IPS-15b (cell line): ENCODE measurements at regions not wholly inside any gene's neighbourhood (a gene's known extent, or its start where the extent isn't known, plus 50 kb on each side); places are given as distances from the start of the nearest gene placed in this dataset.

Source experiments
- H3K27me3 ChIP-seq: one replicate; pipeline ENCODE4 v1.6.1; 2013; ENCODE audit warnings: low read length; ENCODE audit not compliant: control insufficient read depth, insufficient read depth
- H3K36me3 ChIP-seq: one replicate; pipeline ENCODE4 v1.6.1; 2013; ENCODE audit warnings: low read length; ENCODE audit not compliant: control insufficient read depth, insufficient read depth
- H3K4me1 ChIP-seq: one replicate; pipeline ENCODE4 v1.6.1; 2013; ENCODE audit warnings: mild to moderate bottlenecking, low read length; ENCODE audit not compliant: control insufficient read depth, insufficient read depth
- H3K4me3 ChIP-seq: one replicate; pipeline ENCODE4 v1.5.1; 2013; ENCODE audit warnings: low read depth, low read length
- H3K9ac ChIP-seq: one replicate; pipeline ENCODE4 v1.6.1; 2013; ENCODE audit warnings: low read depth, mild to moderate bottlenecking, low read length
- H3K9me3 ChIP-seq: one replicate; pipeline ENCODE4 v1.6.1; 2013; ENCODE audit warnings: mild to moderate bottlenecking, low read length; ENCODE audit not compliant: control insufficient read depth, insufficient read depth

GRCh38 chr13:62085337-62086229 lies 669.9 kb upstream of the PCDH20 start:
- Histone ChIP-seq H3K27me3 (no peaks in the 10 kb centered on the region), H3K4me3 (no peak overlapping the region), H3K36me3 (no peaks in the 10 kb centered on the region), H3K4me1 (peaks cover 10% of the 10 kb centered on the region), H3K9me3 (no peaks in the 10 kb centered on the region), H3K9ac (no peak overlapping the region)

DNA sequence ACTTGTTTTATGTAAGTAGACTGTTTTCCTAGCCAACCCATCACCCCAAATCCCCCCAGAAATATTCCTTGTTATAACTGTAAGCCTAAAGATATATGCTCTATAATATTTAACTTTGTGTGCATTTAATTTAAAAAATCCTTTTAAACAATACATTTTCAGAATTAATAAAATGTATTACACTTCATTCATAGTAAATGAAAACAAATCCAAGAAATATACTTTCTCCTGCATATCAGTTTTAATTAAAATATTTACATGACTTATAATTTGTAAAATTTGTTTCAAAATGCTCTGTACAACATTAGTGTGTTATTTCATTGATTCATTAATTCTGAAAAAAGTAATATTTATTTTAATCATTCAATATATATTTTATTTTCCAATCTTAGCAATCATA lies 669.1 kb upstream of the PCDH20 start:
- H3K27me3 ChIP-seq = no peaks in the 10 kb centered on the region
- peaks cover 10% of the 10 kb centered on the region for H3K4me1 ChIP-seq
- H3K4me3 ChIP-seq = no peak overlapping the region
- no peaks in the 10 kb centered on the region for H3K36me3 ChIP-seq
- H3K9me3 ChIP-seq = no peaks in the 10 kb centered on the region
- H3K9ac ChIP-seq = no peak overlapping the region

GRCh38 chr13:62067821-62068220 lies 652.2 kb upstream of the PCDH20 start:
- Histone ChIP-seq H3K36me3 (no peaks in the 10 kb centered on the region), H3K4me3 (no peak overlapping the region), H3K27me3 (no peaks in the 10 kb centered on the region), H3K9me3 (no peaks in the 10 kb centered on the region), H3K9ac (no peak overlapping the region), H3K4me1 (no peaks in the 10 kb centered on the region)

DNA sequence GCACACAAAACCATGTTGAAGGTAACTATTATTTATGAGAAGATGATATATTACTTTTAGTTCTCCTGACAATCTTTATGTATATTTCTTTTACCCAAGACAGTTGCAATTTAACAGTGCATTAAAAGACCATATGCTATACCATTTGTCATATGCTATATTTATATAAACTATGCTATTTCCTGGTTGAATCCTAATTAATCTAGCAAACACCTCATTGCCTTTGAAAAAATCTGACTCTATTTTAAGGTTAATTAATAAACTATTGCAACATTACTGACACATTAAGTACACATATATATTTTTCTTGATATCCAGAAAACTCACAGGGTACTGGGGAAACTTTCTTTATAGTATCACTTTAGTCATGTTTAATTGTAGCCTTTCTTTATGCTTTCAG lies 649.4 kb upstream of the PCDH20 start:
- Histone ChIP-seq H3K9me3 (no peaks in the 10 kb centered on the region), H3K27me3 (no peaks in the 10 kb centered on the region), H3K4me3 (no peak overlapping the region), H3K36me3 (no peaks in the 10 kb centered on the region), H3K9ac (no peak overlapping the region), H3K4me1 (no peaks in the 10 kb centered on the region)

GRCh38 chr13:62061751-62062150 lies 646.1 kb upstream of the PCDH20 start:
- Histone ChIP-seq H3K36me3 (no peaks in the 10 kb centered on the region), H3K27me3 (no peaks in the 10 kb centered on the region), H3K4me1 (no peaks in the 10 kb centered on the region), H3K4me3 (no peak overlapping the region), H3K9me3 (no peaks in the 10 kb centered on the region), H3K9ac (no peak overlapping the region)

DNA sequence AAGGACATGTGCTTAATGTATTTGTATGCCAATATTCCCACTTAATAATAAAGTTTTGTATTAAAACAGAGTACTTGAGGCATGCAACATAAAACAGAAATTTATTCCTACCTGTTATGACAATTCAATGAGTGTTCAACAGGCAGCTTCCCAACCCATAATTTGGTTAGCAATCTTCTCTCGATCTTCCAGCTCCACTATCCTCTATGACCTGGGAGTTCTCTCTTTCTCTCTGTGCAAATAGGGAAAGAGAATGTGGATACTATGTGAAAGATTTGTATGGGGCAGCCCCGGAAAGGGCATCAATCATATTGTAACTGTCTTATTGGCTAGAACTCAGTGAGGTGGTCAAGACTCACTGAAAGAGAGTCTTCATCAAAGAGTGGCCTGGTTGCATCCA lies 644.9 kb upstream of the PCDH20 start:
- Histone ChIP-seq H3K9me3 (no peaks in the 10 kb centered on the region), H3K4me1 (no peaks in the 10 kb centered on the region), H3K36me3 (no peaks in the 10 kb centered on the region), H3K9ac (no peak overlapping the region), H3K4me3 (no peak overlapping the region), H3K27me3 (no peaks in the 10 kb centered on the region)

GRCh38 chr13:62057286-62057685 lies 641.6 kb upstream of the PCDH20 start:
- no peaks in the 10 kb centered on the region for H3K27me3 ChIP-seq
- no peak overlapping the region for H3K4me3 ChIP-seq
- no peak overlapping the region for H3K9ac ChIP-seq
- H3K4me1 ChIP-seq = no peaks in the 10 kb centered on the region
- H3K36me3 ChIP-seq = no peaks in the 10 kb centered on the region
- no peaks in the 10 kb centered on the region for H3K9me3 ChIP-seq

DNA sequence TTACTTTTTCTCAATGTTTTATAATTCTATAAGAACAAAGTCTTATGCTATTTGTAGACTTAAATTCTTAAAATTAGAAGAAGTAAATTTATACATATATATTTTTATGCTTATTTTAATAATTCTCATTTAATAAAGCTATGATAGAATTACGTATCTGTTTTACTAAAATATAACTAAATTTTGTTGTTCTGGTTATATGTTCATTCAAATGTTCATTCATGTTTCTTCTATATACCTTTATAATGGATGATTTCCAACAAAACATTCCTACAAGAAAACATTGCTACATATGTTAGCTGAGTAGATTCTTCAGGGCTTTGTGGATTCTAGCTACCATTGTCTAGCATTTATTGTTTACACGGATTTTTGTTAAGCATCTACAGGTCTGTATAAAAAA lies 634.3 kb upstream of the PCDH20 start:
- Histone ChIP-seq H3K9me3 (no peaks in the 10 kb centered on the region), H3K9ac (no peak overlapping the region), H3K4me1 (no peaks in the 10 kb centered on the region), H3K36me3 (no peaks in the 10 kb centered on the region), H3K4me3 (no peak overlapping the region), H3K27me3 (no peaks in the 10 kb centered on the region)

- H3K4me3 ChIP-seq = no peak overlapping the region
- H3K9me3 ChIP-seq = no peaks in the 10 kb centered on the region
- H3K4me1 ChIP-seq = no peaks in the 10 kb centered on the region
- no peak overlapping the region for H3K9ac ChIP-seq
- H3K27me3 ChIP-seq = no peaks in the 10 kb centered on the region
- no peaks in the 10 kb centered on the region for H3K36me3 ChIP-seq
These were observed 630.9 kb upstream of the PCDH20 start for GRCh38 chr13:62046512-62046911.

- Histone ChIP-seq H3K36me3 (no peaks in the 10 kb centered on the region), H3K9me3 (no peaks in the 10 kb centered on the region), H3K4me1 (no peaks in the 10 kb centered on the region), H3K9ac (no peak overlapping the region), H3K27me3 (no peaks in the 10 kb centered on the region), H3K4me3 (no peak overlapping the region)
These were observed 628.0 kb upstream of the PCDH20 start for GRCh38 chr13:62043600-62043999.

- H3K4me1 ChIP-seq = no peaks in the 10 kb centered on the region
- H3K27me3 ChIP-seq = no peaks in the 10 kb centered on the region
- no peak overlapping the region for H3K4me3 ChIP-seq
- no peaks in the 10 kb centered on the region for H3K9me3 ChIP-seq
- H3K36me3 ChIP-seq = no peaks in the 10 kb centered on the region
- no peak overlapping the region for H3K9ac ChIP-seq
These were observed 625.2 kb upstream of the PCDH20 start for GRCh38 chr13:62040806-62041205.

DNA sequence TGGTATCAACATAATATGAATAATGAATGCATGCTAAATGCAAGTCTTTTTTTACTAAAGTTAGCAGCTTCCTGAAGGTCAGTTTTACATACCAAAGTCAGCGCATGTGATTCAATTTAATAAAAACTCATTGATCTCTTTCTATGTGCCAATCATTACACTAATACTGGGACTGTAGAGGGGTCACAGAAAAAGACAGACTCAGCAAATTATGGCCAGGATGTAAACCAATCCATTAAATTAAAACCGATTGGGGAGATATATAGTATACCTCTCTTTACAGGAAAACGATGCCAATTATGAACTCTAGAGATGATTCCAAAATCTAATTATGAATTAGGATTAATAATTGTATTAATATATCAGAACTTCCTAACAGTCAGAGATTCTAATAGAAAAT lies 624.4 kb upstream of the PCDH20 start:
- H3K9me3 ChIP-seq = no peaks in the 10 kb centered on the region
- H3K4me3 ChIP-seq = no peak overlapping the region
- H3K27me3 ChIP-seq = no peaks in the 10 kb centered on the region
- H3K36me3 ChIP-seq = no peaks in the 10 kb centered on the region
- no peak overlapping the region for H3K9ac ChIP-seq
- no peaks in the 10 kb centered on the region for H3K4me1 ChIP-seq
